ENCODE measurements at regions not wholly inside any gene's neighbourhood (a gene's known extent, or its start where the extent isn't known, plus 50 kb on each side); places are given as distances from the start of the nearest gene placed in this dataset.

DNA sequence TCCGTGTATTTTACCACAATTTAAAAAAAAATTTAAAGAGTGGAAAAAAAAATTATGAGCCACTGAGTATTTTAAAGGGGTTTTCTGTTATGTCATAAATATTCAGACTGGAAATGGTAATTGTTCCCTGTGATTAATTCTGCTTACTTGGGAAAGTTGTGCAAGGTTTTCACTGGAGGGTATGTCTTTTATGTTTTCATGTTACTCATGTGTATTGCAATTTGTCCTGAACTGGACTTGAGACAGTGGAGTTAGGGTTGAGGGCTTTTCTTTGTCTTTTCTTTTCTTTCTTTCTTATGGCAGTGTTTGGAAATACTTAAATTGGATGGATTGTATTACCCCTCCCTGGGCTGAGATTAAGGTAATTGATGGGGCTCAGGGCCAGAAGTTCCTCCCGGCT, 257.7 kb downstream of the BAMBI start:
- TF ChIP-seq, protein P1, sequence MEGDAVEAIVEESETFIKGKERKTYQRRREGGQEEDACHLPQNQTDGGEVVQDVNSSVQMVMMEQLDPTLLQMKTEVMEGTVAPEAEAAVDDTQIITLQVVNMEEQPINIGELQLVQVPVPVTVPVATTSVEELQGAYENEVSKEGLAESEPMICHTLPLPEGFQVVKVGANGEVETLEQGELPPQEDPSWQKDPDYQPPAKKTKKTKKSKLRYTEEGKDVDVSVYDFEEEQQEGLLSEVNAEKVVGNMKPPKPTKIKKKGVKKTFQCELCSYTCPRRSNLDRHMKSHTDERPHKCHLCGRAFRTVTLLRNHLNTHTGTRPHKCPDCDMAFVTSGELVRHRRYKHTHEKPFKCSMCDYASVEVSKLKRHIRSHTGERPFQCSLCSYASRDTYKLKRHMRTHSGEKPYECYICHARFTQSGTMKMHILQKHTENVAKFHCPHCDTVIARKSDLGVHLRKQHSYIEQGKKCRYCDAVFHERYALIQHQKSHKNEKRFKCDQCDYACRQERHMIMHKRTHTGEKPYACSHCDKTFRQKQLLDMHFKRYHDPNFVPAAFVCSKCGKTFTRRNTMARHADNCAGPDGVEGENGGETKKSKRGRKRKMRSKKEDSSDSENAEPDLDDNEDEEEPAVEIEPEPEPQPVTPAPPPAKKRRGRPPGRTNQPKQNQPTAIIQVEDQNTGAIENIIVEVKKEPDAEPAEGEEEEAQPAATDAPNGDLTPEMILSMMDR (conservative IDR thresholded peaks at IDR 0.05): no peak
- no peak for TF ChIP-seq ZFX (IDR thresholded peaks at IDR 0.05)
